HG02763 (cell line): ENCODE measurements at regions not wholly inside any gene's neighbourhood (a gene's known extent, or its start where the extent isn't known, plus 50 kb on each side); places are given as distances from the start of the nearest gene placed in this dataset.
A peak's percentile ranks its signal among the peaks of the same experiment; 100 is the strongest.
"Not testable (repeated sequence)": the region's sequence is repeated elsewhere in the genome, so short reads cannot be mapped to it uniquely, and the experiment has no call there.

Experiments
- ATAC-seq: cut with Tn5 transposase; IDR thresholded peaks from one replicate; pipeline ENCODE4 v1.9.1; 2021; ENCODE audit warnings: mild to moderate bottlenecking, moderate library complexity; ENCODE audit not compliant: unreplicated experiment

DNA sequence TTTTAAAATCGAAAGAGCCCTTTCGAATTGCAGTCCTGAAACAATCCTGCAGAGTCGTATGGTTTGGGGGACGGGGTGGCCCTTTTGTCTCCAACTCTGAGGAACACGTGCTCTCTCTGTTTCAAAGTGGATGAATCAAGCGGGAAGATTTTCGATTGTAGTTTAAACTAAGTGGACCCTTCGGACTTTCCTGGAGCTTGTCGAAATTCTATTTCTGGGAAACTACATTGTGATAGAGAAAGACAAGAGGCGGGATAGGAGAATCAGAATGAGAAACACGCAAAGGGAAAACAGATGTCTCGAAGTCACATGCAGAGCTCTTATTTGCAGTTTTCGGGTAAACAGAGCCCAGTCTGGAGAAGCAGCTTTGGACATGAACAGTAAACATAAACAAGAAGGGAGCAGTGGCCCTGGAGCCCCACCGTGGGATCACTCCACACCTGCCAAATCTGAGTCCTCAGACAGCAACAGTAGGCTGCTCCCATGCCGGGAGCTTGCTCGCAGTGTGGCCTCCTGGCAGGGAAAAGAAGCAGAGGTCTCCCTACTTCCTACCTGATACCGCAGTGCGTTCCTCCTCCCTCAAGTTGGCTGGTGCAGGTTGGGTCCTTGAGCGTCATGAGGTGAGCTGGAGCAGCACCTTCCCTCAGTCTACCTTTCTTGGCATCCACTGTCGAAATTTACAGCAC is 202.4 kb downstream of the SLC4A3 start:
- ATAC-seq = no peak

DNA sequence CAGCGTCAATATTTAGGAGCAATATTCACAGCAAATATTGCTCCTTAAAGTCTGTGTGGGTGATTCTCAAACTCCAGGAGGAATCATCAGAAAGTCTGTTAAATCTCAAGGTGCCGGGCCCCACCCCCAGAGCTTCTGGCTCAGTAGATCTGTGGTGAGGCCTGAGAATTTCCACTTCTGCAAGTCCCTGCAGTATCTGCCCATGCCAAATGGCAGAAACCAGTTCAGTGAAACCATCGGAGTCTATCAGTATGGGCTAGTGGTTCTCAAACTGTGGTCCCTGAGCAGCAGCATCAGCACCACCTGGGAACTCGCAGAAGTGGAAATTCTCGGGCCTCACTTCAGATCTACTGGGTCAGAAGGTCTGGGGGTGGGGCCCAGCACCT is 202.9 kb downstream of the SLC4A3 start:
- no peak for ATAC-seq

DNA sequence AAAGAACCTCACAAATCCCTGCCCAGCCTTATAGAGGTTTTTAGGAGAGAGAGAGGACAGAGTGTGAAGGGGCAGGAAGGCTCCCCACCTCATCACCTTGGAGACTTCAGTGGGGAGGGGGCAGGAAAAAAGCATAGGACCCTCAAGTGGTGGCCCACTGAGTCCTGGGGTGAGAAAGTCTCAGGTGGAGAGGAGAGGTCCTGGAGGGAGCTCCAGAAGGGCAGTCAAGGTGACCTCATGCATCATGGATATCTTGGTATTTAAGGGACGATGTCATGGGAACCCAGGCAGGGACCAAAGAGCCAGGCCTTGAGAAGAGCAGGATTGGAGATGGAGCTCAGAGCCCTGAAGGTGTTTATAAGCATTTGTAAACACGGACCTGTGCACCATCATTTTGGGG is 204.5 kb downstream of the SLC4A3 start:
- ATAC-seq = no peak

DNA sequence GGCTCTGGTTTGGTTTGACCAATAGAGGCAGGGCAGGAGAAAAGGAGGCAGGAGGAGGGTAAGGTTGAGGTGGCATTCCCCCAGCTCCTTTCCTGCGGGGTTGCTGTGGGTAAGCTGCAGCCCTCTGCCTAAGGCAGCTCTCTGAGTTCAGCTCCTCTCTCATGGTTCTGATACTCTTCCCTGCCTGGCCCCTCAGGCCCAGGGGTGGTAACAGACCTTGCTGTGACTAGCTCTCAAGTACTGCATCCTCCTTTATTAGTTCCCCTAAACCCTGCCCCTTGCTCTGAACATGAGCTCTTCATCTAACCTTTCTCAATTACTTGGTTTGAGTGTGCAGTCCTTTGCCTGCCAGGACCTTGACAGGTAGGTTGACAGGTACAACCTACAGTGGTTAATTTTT is 205.5 kb downstream of the SLC4A3 start:
- ATAC-seq = no peak

DNA sequence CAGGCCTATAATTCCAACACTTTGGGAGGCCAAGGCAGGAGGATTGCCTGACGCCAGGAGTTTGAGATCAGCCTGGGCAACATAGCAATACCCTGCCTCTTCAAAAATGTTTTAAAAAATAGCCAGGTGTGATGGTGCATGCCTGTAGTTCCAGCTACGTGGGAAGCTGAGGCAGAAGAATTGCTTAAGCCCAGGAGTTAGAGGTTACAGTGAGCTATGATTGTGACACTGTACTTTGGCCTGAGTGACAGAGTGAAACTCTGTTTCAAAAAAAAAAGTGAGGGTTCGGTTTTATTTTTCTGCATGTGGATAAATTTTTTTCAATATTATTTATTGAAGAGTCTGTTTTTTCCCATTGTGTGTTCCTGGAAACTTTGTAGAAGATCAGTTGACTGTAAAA is 208.1 kb downstream of the SLC4A3 start:
- ATAC-seq = no peak

DNA sequence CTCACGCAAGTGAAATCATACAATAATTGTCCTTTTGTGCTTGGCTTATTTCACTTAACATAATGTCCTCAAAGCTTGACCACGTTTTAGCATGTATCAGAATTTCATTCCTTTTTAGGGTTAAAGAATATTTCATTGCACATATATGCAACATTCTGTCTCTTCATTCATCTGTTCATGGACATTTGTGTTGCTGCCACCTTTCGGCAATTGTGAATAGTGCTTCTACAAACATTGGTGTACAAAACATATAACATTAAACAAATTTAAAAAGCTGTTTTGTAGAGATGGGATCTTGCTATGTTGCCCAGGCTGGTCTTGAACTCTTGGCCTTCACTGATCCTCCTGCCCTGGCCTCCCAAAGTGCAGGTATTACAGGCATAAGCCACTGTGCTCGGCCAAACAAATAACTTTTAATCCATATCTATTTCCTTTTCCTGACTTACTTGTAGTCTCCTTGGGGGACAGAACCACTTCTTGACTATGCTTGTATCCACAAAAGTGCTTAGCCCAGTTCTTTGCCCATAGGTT is 209.3 kb downstream of the SLC4A3 start:
- ATAC-seq = no peak

DNA sequence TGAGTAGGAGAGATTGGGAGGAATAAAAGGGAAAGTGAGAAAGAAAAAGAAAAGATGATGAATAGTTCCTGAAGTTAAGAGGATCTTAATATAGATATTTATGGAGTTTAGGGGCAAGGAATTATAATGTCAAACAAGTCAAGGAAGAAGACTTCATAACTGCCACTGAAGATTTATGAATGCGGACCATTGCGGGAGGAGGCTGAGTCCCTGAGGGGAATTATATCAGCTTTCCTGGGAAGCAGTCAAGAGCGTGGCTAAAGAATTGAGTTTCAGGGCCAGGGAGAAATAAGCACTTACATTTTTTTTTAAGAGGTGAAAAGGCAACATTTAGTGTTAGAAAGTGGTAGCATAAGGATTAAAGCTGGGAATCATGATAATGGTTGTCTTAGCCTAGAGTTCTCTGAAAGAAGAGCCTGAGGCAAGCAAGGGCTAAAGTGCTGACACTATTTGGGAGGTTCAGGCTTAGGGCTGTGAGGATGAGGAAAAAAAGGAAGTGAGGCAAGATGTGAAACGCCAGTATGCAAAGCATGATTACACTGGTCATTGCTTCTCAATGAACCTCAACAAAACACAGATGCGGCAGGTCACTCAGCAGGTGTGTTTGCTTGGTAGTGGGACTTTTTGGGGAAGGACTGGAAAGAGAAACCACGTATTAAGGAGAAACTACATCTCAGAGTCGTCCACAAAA is 217.1 kb downstream of the SLC4A3 start:
- peak; percentile 88 for ATAC-seq

DNA sequence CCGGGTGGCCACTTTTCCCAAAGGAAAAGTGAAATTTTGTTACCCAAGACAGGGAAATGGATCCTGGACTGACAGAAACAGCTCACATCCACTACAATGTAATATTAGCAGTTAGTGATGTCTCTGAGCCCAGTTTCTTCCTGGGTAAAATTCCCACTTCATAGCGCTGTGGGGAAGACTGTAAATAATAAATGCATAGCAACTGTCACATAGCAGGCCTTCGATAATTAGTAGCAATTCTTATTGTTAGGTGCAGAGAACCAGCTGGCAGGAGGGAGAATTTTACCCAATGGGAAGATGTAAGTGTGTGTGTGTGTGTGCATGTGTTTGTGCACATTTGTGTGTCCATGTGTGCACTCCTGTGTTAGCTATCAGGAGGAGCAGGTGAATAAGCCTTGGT is 221.5 kb downstream of the SLC4A3 start:
- no peak for ATAC-seq

DNA sequence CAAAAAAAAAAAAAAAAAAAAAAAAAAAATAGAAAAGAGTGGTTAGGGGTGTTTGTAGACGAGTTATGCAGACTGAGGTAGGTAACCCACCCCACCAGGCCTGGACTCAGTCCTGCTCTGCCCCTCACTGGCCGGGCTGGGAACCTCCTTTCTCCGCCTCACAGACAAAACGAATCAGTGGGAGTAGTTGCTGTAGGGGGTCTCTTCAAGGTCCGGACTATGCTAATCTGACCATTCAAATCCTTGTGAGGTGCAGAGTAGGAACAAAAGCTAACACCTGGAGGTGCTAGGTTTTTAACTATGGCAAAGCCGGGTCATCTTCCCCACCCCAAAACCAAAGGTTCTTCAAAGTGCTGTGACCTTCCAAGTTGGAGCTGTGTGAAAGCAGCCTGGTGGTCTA is 223.7 kb downstream of the SLC4A3 start:
- ATAC-seq = no peak

DNA sequence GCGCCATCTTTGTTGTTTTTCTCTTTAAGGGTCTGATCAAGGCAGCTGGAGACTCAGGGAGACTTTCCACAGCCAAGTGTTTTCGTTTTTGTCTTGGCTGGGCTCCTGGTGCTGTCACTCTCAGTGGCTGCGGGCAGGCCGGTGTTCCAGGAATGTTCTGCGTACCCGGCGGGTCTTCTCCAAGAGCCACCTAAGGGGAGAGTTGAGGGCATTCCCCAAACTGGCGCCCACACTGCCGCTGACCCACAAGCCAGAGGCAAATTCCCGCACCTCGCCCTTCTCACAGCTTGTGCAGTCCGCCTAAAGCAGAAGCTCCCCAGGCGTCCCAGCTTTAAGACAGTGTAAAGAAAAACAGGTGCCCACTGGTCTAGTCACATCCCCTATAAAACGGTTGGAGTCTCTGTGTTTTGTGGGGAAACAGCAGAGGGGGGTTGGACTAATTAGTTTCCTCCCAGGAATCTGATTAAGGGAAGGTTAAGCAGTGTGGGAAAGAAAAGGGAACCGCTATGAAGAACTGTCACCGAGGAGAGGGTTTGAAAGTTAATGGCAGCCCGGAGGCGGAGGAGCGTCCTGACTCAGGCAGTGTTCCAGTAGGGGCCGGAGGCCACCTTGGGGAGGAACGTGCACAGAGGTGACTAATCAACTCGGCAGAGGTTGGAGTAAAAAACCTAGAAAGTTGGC is 224.5 kb downstream of the SLC4A3 start:
- ATAC-seq = no peak

DNA sequence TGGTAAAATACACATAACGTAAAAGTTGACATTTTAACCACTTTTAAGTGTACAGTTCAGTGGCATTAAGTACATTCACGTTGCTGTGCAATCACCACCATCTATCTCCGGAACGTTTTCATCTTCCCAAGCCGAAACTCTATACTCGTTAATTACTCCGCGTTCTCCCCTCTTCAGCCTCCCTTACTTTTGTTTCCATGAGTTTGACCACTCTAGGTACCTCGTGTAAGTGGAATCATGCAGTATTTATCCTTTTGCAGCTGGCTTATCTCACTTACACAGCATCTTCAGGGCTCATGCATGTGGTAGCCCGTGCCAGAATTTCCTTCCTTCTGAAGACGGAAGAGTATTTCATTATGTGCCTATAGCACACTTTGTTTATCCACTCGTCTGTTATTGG is 225.2 kb downstream of the SLC4A3 start:
- ATAC-seq = no peak

DNA sequence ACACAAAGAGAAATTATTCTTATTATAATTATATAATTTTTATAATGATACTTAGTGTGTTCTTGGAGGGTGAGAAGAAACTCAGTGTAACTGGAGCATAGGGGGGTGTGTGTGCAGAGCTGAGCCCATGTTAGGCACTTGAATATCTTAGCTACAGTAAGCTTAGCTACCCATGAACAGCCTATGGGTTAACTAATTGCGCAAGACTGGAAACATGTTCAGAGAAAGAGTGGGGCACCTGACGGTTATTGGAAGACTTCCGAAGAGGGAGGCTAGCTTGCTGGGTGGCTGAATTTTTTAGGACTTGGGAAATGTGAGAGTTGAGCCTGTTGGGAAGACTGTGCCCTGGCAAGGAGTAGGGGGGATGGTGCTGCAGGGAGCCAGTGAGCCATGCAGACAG is 229.2 kb downstream of the SLC4A3 start:
- no peak for ATAC-seq

DNA sequence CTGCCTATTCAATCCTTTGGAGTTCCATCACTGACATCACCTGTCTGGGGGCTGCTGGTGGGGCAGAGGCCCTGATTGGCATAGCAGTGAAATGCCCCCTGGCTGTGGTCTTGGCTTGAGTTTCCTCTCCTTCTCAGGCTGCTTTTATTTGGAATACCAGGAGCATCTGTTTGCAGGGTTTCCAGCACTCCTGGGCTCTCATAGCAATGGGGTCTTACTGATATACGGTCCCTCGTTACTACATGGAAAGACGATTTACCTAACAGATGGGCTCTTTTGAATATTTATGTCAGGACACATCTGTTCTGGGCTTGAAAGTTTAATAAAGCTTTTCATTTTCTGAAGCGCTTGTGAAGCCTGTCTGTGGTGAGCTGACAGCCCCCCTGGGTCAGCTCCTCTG is 230.3 kb downstream of the SLC4A3 start:
- no peak for ATAC-seq

DNA sequence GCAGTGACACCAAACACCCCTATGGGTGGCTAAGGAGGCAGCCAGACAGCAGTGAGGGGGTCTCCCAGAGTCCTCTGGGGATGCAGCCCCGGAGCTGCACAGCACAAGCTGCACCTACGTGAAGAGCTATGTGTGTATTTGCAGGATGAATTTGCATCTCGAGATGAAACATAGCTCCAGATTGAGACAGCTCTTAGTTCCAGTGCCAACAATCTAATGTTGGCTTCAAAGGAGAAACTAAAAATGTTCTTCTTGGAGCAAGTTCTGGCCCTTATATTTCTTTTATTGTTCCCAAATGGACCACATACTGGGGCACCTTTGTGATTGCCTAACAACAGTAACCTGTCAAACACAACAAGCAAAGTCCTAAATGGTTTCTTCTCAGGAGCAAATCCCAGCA is 233.9 kb downstream of the SLC4A3 start:
- no peak for ATAC-seq

DNA sequence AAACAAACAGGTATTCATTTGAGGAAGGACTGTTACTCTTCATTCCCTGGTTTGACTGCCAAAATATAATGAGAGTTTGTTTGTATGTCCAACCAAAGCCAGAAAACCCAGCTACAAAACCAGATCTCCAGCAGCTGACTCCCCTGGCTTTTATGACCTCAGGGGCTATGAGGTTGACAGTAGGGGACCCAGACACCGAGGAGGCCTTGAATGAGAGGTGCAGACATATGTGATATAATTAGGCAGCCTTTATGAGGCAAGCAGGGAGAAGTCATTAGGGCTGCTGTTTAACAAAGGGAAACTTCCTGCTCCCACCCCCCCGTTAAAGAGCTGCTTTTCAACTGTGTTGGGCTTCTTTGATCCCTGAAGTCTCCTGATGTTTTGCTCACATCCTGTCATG is 236.7 kb downstream of the SLC4A3 start:
- no peak for ATAC-seq

DNA sequence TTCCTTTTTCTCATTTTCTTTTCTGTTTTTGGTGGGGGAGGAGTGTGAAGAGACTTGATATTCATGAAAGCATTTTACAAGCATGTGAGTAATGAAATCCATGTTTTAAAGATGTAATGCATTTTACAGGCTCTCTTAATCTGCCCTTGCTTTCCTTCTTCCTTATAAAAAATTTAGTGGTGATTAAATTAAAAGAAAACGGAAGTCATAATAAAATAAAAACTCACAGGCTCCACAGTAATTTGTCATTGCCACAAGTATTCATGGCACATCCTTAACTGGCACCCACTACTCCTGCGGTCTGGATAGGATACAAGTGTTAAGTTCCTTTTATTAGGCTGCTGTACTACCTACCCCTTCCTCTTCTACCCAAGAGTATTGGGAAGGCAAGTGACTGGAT is 241.2 kb downstream of the SLC4A3 start:
- ATAC-seq = no peak

DNA sequence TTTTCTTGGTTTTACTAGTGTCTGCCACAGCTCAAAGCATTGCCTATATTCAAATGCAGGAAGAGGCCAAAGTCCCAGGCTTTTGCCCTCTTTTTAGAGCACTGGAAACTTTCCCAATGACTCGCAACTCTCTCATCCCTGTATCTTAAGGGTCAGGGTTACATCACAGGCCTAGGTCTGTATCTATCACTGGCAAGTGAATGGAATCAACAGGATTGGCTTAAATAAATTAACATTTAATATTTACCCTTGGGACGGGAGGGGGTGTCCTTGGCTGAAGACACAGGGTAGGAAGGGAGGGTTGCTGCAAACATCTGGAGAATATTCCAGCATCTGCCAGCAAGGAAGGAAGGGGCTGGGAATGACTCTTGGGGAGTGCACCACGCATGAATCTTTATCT is 242.6 kb downstream of the SLC4A3 start:
- no peak for ATAC-seq

DNA sequence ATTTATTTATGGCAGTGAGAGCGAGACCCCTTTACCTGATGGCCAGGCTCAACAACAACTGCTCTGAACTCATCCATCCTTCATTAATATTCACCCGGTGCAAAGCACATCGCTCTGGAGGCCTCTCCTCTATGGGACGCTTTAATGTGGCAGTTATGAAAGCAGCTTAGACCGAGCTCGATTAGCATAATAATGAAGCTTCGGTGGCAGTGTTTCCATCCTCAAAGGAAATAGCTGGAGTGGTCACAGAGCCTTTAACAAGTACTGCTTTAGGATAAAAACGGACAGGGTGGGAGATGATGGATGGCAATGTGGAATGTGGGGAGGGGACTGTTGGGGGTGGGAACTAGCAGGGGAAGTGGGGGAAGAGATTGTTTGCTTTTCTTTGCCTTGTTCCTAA is 243.9 kb downstream of the SLC4A3 start:
- no peak for ATAC-seq

DNA sequence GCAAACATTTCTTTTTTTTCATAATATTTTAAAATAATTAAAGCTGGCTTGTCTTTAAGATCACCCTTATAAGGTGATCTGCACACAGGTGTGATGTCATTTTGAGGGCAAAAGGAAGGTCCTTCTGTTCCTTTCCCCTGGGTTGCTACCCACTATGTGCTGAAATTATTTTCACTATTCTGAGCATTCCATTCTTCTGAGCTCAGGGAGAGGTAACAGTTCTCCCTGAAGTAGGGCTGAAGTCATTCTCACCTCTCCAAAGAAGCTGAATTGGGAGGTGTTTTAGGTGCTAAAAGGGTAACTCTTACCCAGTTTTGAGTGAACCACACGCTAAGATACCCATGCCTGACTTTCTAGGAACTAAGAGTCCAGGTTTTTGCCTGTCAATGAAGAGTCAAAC is 247.6 kb downstream of the SLC4A3 start:
- no peak for ATAC-seq

DNA sequence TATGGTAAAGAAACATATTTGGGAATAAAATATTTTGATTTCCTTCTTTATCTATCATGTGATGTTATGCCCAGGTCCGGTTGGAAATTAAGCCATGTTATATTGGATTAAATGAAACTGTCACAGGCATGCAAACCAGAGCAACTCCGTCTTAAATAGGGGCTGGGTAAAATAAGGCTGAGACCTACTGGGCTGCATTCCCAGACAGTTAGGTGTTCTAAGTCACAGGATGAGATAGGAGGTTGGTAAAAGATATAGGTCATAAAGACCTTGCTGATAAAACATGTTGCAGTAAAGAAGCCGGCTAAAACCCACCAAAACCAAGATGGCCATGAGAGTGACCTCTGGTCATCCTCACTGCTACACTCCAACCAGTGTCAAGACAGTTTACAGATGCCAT is 248.6 kb downstream of the SLC4A3 start:
- ATAC-seq = not testable (repeated sequence)

DNA sequence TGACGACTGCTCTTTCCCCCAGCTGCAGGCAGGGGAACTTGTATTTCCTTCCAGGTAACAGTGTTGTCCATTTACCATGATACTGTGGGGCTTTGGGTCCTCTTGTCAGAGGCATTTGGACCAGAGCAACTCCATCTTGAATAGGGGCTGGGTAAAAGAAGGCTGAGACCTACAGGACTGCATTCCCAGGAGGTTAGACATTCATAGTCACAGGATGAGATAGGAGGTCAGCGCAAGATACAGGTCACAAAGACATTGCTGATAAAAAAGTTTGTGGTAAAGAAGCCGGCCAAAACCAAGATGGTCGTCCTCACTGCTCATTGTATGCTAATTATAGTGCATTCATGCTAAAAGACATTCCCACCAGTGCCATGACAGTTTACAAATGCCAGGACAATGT is 249.5 kb downstream of the SLC4A3 start:
- no peak for ATAC-seq

DNA sequence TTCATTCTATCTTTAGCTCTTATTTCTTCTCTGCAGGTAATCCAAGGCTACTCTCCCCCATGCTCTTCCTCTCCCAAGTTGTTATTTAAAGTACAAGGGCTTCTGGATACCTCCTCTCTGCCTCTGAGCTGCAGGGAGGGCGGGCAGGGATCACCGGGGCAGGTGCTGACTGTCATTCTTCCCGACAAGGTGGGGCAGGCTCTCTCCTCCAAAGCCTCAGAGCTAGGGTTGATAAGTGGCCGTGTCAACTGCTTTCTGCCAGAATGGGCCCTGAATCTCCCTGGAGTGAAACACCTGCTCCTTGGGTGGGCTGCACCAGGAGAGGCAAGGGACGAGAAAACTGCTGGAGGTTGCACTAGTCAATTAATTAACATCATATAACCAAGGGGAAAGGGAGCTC is 250.3 kb downstream of the SLC4A3 start:
- ATAC-seq = no peak
